Ishikawa (cell line): ENCODE measurements at regions not wholly inside any gene's neighbourhood (a gene's known extent, or its start where the extent isn't known, plus 50 kb on each side); places are given as distances from the start of the nearest gene placed in this dataset.

Experiments
- EP300 ChIP-seq: IDR thresholded peaks from 2 replicates; pipeline ENCODE4 v1.6.1; 2012; ENCODE audit warnings: borderline replicate concordance
- FOXM1 ChIP-seq: IDR thresholded peaks from 2 replicates; pipeline ENCODE4 v1.6.1; 2012; ENCODE audit warnings: low read depth, borderline replicate concordance
- RAD21 ChIP-seq: IDR thresholded peaks from 2 replicates; pipeline ENCODE4 v1.6.1; 2012; ENCODE audit warnings: low read depth
- TCF12 ChIP-seq: IDR thresholded peaks from 2 replicates; pipeline ENCODE4 v1.6.1; 2012; ENCODE audit warnings: low read depth
- TF ChIP-seq, protein P1 (sequence below): IDR thresholded peaks from 2 replicates; pipeline ENCODE4 v1.6.1; 2012; ENCODE audit warnings: low read depth, mild to moderate bottlenecking
- TF ChIP-seq, protein P2 (sequence below): IDR thresholded peaks from 2 replicates; pipeline ENCODE4 v1.6.1; 2012

DNA sequence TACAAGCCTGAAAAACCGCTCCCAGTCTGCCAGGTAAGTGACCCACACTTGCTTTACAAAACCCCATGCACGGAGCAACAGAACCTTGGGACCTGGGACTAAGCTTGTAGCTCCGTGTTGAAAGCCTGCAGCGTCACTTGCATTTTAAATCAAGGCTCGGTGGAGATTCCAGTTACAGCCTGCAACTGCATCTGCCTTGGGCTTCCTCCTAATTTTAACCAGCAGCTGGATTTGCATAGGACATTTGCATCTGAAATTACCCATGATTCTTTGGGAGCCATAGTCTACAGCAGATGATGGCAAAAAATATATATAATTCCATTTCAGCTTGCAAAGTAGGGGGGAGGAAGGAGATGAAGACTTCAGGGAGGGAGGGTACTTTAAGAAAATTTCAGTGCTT is 62.4 kb upstream of the IGSF21 start:
- TF ChIP-seq, protein P1, sequence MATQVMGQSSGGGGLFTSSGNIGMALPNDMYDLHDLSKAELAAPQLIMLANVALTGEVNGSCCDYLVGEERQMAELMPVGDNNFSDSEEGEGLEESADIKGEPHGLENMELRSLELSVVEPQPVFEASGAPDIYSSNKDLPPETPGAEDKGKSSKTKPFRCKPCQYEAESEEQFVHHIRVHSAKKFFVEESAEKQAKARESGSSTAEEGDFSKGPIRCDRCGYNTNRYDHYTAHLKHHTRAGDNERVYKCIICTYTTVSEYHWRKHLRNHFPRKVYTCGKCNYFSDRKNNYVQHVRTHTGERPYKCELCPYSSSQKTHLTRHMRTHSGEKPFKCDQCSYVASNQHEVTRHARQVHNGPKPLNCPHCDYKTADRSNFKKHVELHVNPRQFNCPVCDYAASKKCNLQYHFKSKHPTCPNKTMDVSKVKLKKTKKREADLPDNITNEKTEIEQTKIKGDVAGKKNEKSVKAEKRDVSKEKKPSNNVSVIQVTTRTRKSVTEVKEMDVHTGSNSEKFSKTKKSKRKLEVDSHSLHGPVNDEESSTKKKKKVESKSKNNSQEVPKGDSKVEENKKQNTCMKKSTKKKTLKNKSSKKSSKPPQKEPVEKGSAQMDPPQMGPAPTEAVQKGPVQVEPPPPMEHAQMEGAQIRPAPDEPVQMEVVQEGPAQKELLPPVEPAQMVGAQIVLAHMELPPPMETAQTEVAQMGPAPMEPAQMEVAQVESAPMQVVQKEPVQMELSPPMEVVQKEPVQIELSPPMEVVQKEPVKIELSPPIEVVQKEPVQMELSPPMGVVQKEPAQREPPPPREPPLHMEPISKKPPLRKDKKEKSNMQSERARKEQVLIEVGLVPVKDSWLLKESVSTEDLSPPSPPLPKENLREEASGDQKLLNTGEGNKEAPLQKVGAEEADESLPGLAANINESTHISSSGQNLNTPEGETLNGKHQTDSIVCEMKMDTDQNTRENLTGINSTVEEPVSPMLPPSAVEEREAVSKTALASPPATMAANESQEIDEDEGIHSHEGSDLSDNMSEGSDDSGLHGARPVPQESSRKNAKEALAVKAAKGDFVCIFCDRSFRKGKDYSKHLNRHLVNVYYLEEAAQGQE = no peak
- TF ChIP-seq RAD21 = no peak
- TF ChIP-seq, protein P2, sequence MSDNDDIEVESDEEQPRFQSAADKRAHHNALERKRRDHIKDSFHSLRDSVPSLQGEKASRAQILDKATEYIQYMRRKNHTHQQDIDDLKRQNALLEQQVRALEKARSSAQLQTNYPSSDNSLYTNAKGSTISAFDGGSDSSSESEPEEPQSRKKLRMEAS = no peak
- no peak for TF ChIP-seq EP300
- no peak for TF ChIP-seq TCF12
- no peak for TF ChIP-seq FOXM1
